Caco-2 (cell line): ENCODE measurements at regions not wholly inside any gene's neighbourhood (a gene's known extent, or its start where the extent isn't known, plus 50 kb on each side); places are given as distances from the start of the nearest gene placed in this dataset.

Experiments used
- BruUV-seq: library from RNA; stranded (reverse); fragments of 400-500 nt; replicated peaks from 2 replicates; lab custom pipeline; 2021; lab: Mats Ljungman, UMichigan
- CTCF ChIA-PET: fragments of 300-600 bp; sonication (Branson Sonifier 250); formaldehyde crosslinking; loops from one replicate; lab custom pipeline; 2022; ENCODE audit warnings: antibody characterized with exemption; lab: Charles Lee
- POLR2A ChIA-PET: fragments of 300-600 bp; sonication (Branson Sonifier 250); formaldehyde crosslinking; loops from one replicate; lab custom pipeline; 2022; ENCODE audit warnings: antibody characterized with exemption; lab: Charles Lee
- DNase-seq, 2 experiments: peaks; one replicate each; pipeline versions ENCODE4 v3.0.0 to v3.0.0-alpha.2; 2020 to 2022
- H3K27me3 ChIP-seq: replicated peaks from 2 replicates; pipeline ENCODE4 v1.6.0; 2011; ENCODE audit warnings: low read length; ENCODE audit not compliant: control insufficient read depth, insufficient read depth
- H3K36me3 ChIP-seq: 2 replicates; pipeline ENCODE4 v1.5.1; 2011; ENCODE audit warnings: low read length; ENCODE audit not compliant: control insufficient read depth, insufficient read depth
- H3K4me1 ChIP-seq: fragments of 250-450 bp; sonication (Bioruptor Pico); 2 replicates; pipeline ENCODE4 v1.5.1; 2020; ENCODE audit warnings: mild to moderate bottlenecking
- H3K4me3 ChIP-seq: 2 replicates; pipeline ENCODE4 v1.5.1; 2011; ENCODE audit warnings: low read depth, mild to moderate bottlenecking, control low read depth, low read length
- H3K9me3 ChIP-seq: fragments of 250-450 bp; sonication (Bioruptor Pico); 2 replicates; pipeline ENCODE4 v1.5.1; 2020; ENCODE audit warnings: mild to moderate bottlenecking, moderate library complexity
- H3K27ac Mint-ChIP-seq: one replicate; pipeline ENCODE4 v1.8.0; 2022; ENCODE audit warnings: mixed read lengths; ENCODE audit not compliant: unreplicated experiment
- H3K27me3 Mint-ChIP-seq: one replicate; pipeline ENCODE4 v1.8.0; 2022; ENCODE audit warnings: mixed read lengths; ENCODE audit not compliant: insufficient read depth, unreplicated experiment
- H3K36me3 Mint-ChIP-seq: one replicate; pipeline ENCODE4 v1.8.0; 2022; ENCODE audit warnings: mild to moderate bottlenecking, mixed read lengths; ENCODE audit not compliant: insufficient read depth, unreplicated experiment
- H3K4me1 Mint-ChIP-seq: one replicate; pipeline ENCODE4 v1.8.0; 2022; ENCODE audit warnings: low read depth, mixed read lengths; ENCODE audit not compliant: unreplicated experiment
- H3K4me3 Mint-ChIP-seq: one replicate; pipeline ENCODE4 v1.8.0; 2022; ENCODE audit warnings: mild to moderate bottlenecking, moderate library complexity, mixed read lengths; ENCODE audit not compliant: unreplicated experiment
- H3K9me3 Mint-ChIP-seq: one replicate; pipeline ENCODE4 v1.8.0; 2022; ENCODE audit warnings: mixed read lengths; ENCODE audit not compliant: unreplicated experiment
- CTCF ChIP-seq, 2 experiments: fragments of 200-600 bp in 1 of 2; IDR thresholded peaks; 1 replicate in 1 of 2; 2 replicates in 1 of 2; pipeline versions ENCODE4 v1.5.1 to v1.8.0; 2011 to 2022; ENCODE audit warnings: antibody characterized with exemption in 1 of 2, control low read depth in 1 of 2, inconsistent platforms in 1 of 2, low read depth in 1 of 2, low read length in 1 of 2, mild to moderate bottlenecking in 1 of 2, moderate library complexity in 1 of 2; ENCODE audit not compliant: insufficient read depth in 1 of 2, severe bottlenecking in 1 of 2, unreplicated experiment in 1 of 2
- intact Hi-C: fragments of 100-400 bp; cut with micrococcal nuclease; formaldehyde crosslinking; loops from one replicate; pipeline ENCODE4 v1.10.0; 2022; ENCODE audit not compliant: unreplicated experiment

GRCh38 chr17:70318051-70318450, 148.7 kb downstream of the KCNJ2 start:
- ChIA-PET POLR2A (no interaction called here), CTCF (no interaction called here)
- no peak for DNase-seq
- no peaks in the 10 kb centered on the region for H3K36me3 ChIP-seq
- no peaks in the 10 kb centered on the region for H3K36me3 Mint-ChIP-seq
- no peaks in the 10 kb centered on the region for H3K4me1 ChIP-seq
- no TSS peak for BruUV-seq
- H3K4me3 ChIP-seq = no peak overlapping the region
- intact Hi-C loops = no loop called here
- no peak for TF ChIP-seq CTCF (IDR thresholded peaks at IDR 0.05; ENCODE audit: insufficient read depth in 1 of 2, low read depth in 1 of 2, low read length in 1 of 2, severe bottlenecking in 1 of 2, unreplicated experiment in 1 of 2)
- no peaks in the 10 kb centered on the region for H3K4me1 Mint-ChIP-seq
- H3K27me3 ChIP-seq = no peaks in the 10 kb centered on the region
- H3K27me3 Mint-ChIP-seq = no peaks in the 10 kb centered on the region
- no peaks in the 10 kb centered on the region for H3K9me3 ChIP-seq
- no peak overlapping the region for H3K4me3 Mint-ChIP-seq
- no peak overlapping the region for H3K27ac Mint-ChIP-seq
- H3K9me3 Mint-ChIP-seq = no peaks in the 10 kb centered on the region

GRCh38 chr17:70319516-70319915, 150.2 kb downstream of the KCNJ2 start:
- Mint-ChIP-seq H3K4me1 (no peaks in the 10 kb centered on the region), H3K9me3 (no peaks in the 10 kb centered on the region), H3K27ac (no peak overlapping the region), H3K4me3 (no peak overlapping the region), H3K36me3 (no peaks in the 10 kb centered on the region), H3K27me3 (no peaks in the 10 kb centered on the region)
- no TSS peak for BruUV-seq
- DNase-seq = no peak
- Histone ChIP-seq H3K4me1 (no peaks in the 10 kb centered on the region), H3K27me3 (no peaks in the 10 kb centered on the region), H3K36me3 (no peaks in the 10 kb centered on the region), H3K9me3 (no peaks in the 10 kb centered on the region), H3K4me3 (no peak overlapping the region)
- no peak for TF ChIP-seq CTCF (IDR thresholded peaks at IDR 0.05; ENCODE audit: insufficient read depth in 1 of 2, low read depth in 1 of 2, low read length in 1 of 2, severe bottlenecking in 1 of 2, unreplicated experiment in 1 of 2)
- CTCF ChIA-PET = no interaction called here
- intact Hi-C loops = no loop called here
- POLR2A ChIA-PET = no interaction called here

- Histone ChIP-seq H3K9me3 (no peaks in the 10 kb centered on the region), H3K4me1 (no peaks in the 10 kb centered on the region), H3K27me3 (no peaks in the 10 kb centered on the region), H3K4me3 (no peak overlapping the region), H3K36me3 (no peaks in the 10 kb centered on the region)
- no peak overlapping the region for H3K27ac Mint-ChIP-seq
- no peak for TF ChIP-seq CTCF (IDR thresholded peaks at IDR 0.05; ENCODE audit: insufficient read depth in 1 of 2, low read depth in 1 of 2, low read length in 1 of 2, severe bottlenecking in 1 of 2, unreplicated experiment in 1 of 2)
- BruUV-seq = no TSS peak
- DNase-seq = no peak
- POLR2A ChIA-PET = interaction anchor here (0.6 kb wide), 1 partner anchor 24 kb away, joined by 8 read pairs; no protein-coding TSS in a partner anchor
- CTCF ChIA-PET = no interaction called here
- H3K36me3 Mint-ChIP-seq = no peaks in the 10 kb centered on the region
- intact Hi-C loops = no loop called here
- H3K27me3 Mint-ChIP-seq = no peaks in the 10 kb centered on the region
- no peaks in the 10 kb centered on the region for H3K4me1 Mint-ChIP-seq
- no peak overlapping the region for H3K4me3 Mint-ChIP-seq
- no peaks in the 10 kb centered on the region for H3K9me3 Mint-ChIP-seq
These were observed 151.5 kb downstream of the KCNJ2 start for GRCh38 chr17:70320673-70321345.
